ENCODE measurements at regions not wholly inside any gene's neighbourhood (a gene's known extent, or its start where the extent isn't known, plus 50 kb on each side); places are given as distances from the start of the nearest gene placed in this dataset.

DNA sequence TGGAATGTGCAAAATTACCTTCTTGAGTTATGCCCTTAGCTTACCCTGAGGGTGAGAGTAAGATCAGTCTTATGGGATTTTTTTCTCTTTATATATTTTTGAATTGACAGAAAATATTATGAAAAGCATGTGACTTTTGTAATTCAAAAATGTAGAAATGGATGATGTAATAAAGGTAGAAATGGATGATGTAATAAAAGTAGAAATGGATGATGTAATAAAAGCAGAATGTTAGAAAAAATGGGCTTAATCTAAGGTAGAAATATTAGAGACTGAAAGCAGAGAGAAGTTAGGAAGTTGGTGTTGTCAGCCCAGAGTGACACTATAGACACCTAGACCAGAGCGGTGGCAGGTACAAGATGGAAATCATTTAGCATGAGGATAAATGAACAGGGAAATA, 107.1 kb upstream of the THSD7B start:
- Histone ChIP-seq H3K9me3 (replicated peaks; ENCODE audit: control insufficient read depth, insufficient read depth, low read length) (no peaks in the 10 kb centered on the region), H3K4me3 (no peak overlapping the region), H3K4me2 (ENCODE audit: control insufficient read depth, insufficient read depth) (no peak overlapping the region), H3K4me1 (ENCODE audit: control insufficient read depth, insufficient read depth, low read length) (no peaks in the 10 kb centered on the region), H3K79me2 (ENCODE audit: control insufficient read depth, insufficient read depth, low read length) (no peaks in the 10 kb centered on the region), H3K27me3 (replicated peaks in 1 of 2; ENCODE audit: control insufficient read depth in 2 of 2, insufficient read depth in 2 of 2, low read length in 1 of 2) (no peaks in the 10 kb centered on the region), H2AFZ (ENCODE audit: control insufficient read depth, low read depth, low read length) (no peak overlapping the region), H3K27ac (ENCODE audit: control insufficient read depth, insufficient read depth) (no peak overlapping the region), H3K9ac (ENCODE audit: control insufficient read depth, insufficient read depth, low read length) (no peak overlapping the region), H4K20me1 (ENCODE audit: control insufficient read depth, insufficient read depth) (no peaks in the 10 kb centered on the region), H3K36me3 (ENCODE audit: control insufficient read depth in 2 of 2, insufficient read depth in 2 of 2, low read length in 1 of 2) (no peaks in the 10 kb centered on the region)
- FAIRE-seq (no peak), ATAC-seq (no peak), DNase-seq (ENCODE audit: low read depth, low spot score) (no peak)
- 40% methylated on average over 1 of the region's 1 CpG for WGBS (ENCODE audit: insufficient coverage, insufficient replicate concordance, low lambda C conversion rate, missing lambda C conversion rate)
- intact Hi-C loops (cut with micrococcal nuclease; ENCODE audit: unreplicated experiment), result no loop called here
- BruUV-seq (replicated peaks), result no TSS peak
- SMC1A ChIA-PET (ENCODE audit: uncharacterized antibody, unreplicated experiment), result no interaction called here
- in situ Hi-C loops (cut with MboI), result no loop called here
- no peak for TF ChIP-seq ATF7 (IDR thresholded peaks at IDR 0.05; ENCODE audit: low read depth)
- TF ChIP-seq, protein P1, sequence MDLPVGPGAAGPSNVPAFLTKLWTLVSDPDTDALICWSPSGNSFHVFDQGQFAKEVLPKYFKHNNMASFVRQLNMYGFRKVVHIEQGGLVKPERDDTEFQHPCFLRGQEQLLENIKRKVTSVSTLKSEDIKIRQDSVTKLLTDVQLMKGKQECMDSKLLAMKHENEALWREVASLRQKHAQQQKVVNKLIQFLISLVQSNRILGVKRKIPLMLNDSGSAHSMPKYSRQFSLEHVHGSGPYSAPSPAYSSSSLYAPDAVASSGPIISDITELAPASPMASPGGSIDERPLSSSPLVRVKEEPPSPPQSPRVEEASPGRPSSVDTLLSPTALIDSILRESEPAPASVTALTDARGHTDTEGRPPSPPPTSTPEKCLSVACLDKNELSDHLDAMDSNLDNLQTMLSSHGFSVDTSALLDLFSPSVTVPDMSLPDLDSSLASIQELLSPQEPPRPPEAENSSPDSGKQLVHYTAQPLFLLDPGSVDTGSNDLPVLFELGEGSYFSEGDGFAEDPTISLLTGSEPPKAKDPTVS (IDR thresholded peaks at IDR 0.05; ENCODE audit: low read depth, low read length), result no peak
- TF ChIP-seq, protein P2, sequence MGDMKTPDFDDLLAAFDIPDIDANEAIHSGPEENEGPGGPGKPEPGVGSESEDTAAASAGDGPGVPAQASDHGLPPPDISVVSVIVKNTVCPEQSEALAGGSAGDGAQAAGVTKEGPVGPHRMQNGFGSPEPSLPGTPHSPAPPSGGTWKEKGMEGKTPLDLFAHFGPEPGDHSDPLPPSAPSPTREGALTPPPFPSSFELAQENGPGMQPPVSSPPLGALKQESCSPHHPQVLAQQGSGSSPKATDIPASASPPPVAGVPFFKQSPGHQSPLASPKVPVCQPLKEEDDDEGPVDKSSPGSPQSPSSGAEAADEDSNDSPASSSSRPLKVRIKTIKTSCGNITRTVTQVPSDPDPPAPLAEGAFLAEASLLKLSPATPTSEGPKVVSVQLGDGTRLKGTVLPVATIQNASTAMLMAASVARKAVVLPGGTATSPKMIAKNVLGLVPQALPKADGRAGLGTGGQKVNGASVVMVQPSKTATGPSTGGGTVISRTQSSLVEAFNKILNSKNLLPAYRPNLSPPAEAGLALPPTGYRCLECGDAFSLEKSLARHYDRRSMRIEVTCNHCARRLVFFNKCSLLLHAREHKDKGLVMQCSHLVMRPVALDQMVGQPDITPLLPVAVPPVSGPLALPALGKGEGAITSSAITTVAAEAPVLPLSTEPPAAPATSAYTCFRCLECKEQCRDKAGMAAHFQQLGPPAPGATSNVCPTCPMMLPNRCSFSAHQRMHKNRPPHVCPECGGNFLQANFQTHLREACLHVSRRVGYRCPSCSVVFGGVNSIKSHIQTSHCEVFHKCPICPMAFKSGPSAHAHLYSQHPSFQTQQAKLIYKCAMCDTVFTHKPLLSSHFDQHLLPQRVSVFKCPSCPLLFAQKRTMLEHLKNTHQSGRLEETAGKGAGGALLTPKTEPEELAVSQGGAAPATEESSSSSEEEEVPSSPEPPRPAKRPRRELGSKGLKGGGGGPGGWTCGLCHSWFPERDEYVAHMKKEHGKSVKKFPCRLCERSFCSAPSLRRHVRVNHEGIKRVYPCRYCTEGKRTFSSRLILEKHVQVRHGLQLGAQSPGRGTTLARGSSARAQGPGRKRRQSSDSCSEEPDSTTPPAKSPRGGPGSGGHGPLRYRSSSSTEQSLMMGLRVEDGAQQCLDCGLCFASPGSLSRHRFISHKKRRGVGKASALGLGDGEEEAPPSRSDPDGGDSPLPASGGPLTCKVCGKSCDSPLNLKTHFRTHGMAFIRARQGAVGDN (IDR thresholded peaks at IDR 0.05), result no peak
- no peak for TF ChIP-seq SUPT20H (IDR thresholded peaks at IDR 0.05; ENCODE audit: borderline replicate concordance, control insufficient read depth, low read depth, low read length)
- TF ChIP-seq SMAD1 (IDR thresholded peaks at IDR 0.05; ENCODE audit: low read depth, partially characterized antibody), result no peak
- no peak for TF ChIP-seq ZNF274 (IDR thresholded peaks at IDR 0.05; ENCODE audit: insufficient read depth, insufficient read length)
- TF ChIP-seq MEF2B (IDR thresholded peaks at IDR 0.05; ENCODE audit: partially characterized antibody, poor library complexity, severe bottlenecking), result no peak
- no peak for TF ChIP-seq STAT3 (IDR thresholded peaks at IDR 0.05; ENCODE audit: low read depth, low read length)
- RAD21 ChIA-PET (ENCODE audit: unreplicated experiment), result no interaction called here
- POLR2A ChIA-PET, result no interaction called here
- CTCF ChIA-PET, result no interaction called here

Data from GM12878 (cell line).